SK-N-SH treated with all-trans-retinoic acid at 6 μM for 48 hours (cell line): ENCODE measurements at regions not wholly inside any gene's neighbourhood (a gene's known extent, or its start where the extent isn't known, plus 50 kb on each side); places are given as distances from the start of the nearest gene placed in this dataset.

Experiments used
- BACH2 ChIP-seq: fragments of 250-450 bp; sonication (Bioruptor Pico); IDR thresholded peaks from 2 replicates; pipeline ENCODE4 v1.9.0; 2021; ENCODE audit warnings: mild to moderate bottlenecking, borderline replicate concordance
- CSDC2 ChIP-seq: fragments of 250-450 bp; sonication (Bioruptor Pico); IDR thresholded peaks from 2 replicates; pipeline ENCODE4 v1.5.0; 2020; ENCODE audit warnings: mild to moderate bottlenecking, moderate library complexity
- ISL1 ChIP-seq: fragments of 250-450 bp; sonication (Bioruptor Pico); IDR thresholded peaks from 2 replicates; pipeline ENCODE4 v2.1.2; 2022; ENCODE audit warnings: mild to moderate bottlenecking, moderate library complexity
- OSR1 ChIP-seq: fragments of 250-450 bp; sonication (Bioruptor Pico); IDR thresholded peaks from 2 replicates; pipeline ENCODE4 v1.8.0; 2022; ENCODE audit warnings: moderate library complexity, mild to moderate bottlenecking, inconsistent platforms
- PATZ1 ChIP-seq: fragments of 250-450 bp; sonication (Bioruptor Pico); IDR thresholded peaks from 2 replicates; pipeline ENCODE4 v1.8.0; 2020; ENCODE audit warnings: mild to moderate bottlenecking, moderate library complexity, borderline replicate concordance
- PPARA ChIP-seq: fragments of 250-450 bp; sonication (Bioruptor Pico); IDR thresholded peaks from 2 replicates; pipeline ENCODE4 v1.5.0; 2020; ENCODE audit warnings: mild to moderate bottlenecking, borderline replicate concordance
- RARB ChIP-seq: fragments of 250-450 bp; sonication (Bioruptor Pico); IDR thresholded peaks from 2 replicates; pipeline ENCODE4 v1.8.0; 2021; ENCODE audit warnings: mild to moderate bottlenecking, moderate library complexity
- TCF4 ChIP-seq: fragments of 250-450 bp; sonication (Bioruptor Pico); IDR thresholded peaks from 2 replicates; pipeline ENCODE4 v1.8.0; 2021; ENCODE audit warnings: mild to moderate bottlenecking, moderate library complexity, borderline replicate concordance
- TSHZ2 ChIP-seq: fragments of 250-450 bp; sonication (Bioruptor Pico); IDR thresholded peaks from 2 replicates; pipeline ENCODE4 v1.5.0; 2020; ENCODE audit warnings: mild to moderate bottlenecking, moderate library complexity
- ZFP30 ChIP-seq: fragments of 450-650 bp; formaldehyde crosslinking; IDR thresholded peaks from 2 replicates; pipeline ENCODE4 v1.5.0; 2022; ENCODE audit warnings: mild to moderate bottlenecking, moderate library complexity
- ZNF565 ChIP-seq: fragments of 450-650 bp; formaldehyde crosslinking; conservative IDR thresholded peaks from 2 replicates; pipeline ENCODE4 v1.5.0; 2020; ENCODE audit warnings: low read depth, mild to moderate bottlenecking, moderate library complexity
- ZNF8 ChIP-seq: fragments of 450-650 bp; formaldehyde crosslinking; IDR thresholded peaks from 2 replicates; pipeline ENCODE4 v1.5.0; 2020; ENCODE audit warnings: mild to moderate bottlenecking, moderate library complexity
- TF ChIP-seq, protein P1 (sequence below): fragments of 250-450 bp; sonication (Bioruptor Pico); IDR thresholded peaks from 2 replicates; pipeline ENCODE4 v1.8.0; 2021; ENCODE audit warnings: low read depth, mild to moderate bottlenecking, moderate library complexity, borderline replicate concordance

DNA sequence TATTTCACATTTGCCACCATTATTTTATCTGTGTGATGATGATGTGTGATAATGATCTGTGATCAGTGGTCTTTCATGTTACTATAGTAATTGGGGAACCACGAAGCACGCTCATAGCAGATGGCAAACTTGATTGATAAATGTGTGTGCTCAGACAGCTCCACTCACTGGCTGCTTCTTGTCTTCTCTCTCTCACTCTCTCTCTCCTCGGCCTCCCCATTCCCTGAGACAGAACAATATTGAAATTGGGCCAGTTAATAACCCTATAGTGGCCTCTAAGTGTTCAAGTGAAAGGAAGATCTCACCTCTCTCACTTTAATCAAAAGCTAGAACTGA, 60.7 kb upstream of the RAPGEF4 start:
- no peak for TF ChIP-seq TCF4 (CRISPR knock-in tag)
- TF ChIP-seq PATZ1, result no peak
- no peak for TF ChIP-seq OSR1 (CRISPR knock-in tag)
- TF ChIP-seq ZNF8, result no peak
- TF ChIP-seq, protein P1, sequence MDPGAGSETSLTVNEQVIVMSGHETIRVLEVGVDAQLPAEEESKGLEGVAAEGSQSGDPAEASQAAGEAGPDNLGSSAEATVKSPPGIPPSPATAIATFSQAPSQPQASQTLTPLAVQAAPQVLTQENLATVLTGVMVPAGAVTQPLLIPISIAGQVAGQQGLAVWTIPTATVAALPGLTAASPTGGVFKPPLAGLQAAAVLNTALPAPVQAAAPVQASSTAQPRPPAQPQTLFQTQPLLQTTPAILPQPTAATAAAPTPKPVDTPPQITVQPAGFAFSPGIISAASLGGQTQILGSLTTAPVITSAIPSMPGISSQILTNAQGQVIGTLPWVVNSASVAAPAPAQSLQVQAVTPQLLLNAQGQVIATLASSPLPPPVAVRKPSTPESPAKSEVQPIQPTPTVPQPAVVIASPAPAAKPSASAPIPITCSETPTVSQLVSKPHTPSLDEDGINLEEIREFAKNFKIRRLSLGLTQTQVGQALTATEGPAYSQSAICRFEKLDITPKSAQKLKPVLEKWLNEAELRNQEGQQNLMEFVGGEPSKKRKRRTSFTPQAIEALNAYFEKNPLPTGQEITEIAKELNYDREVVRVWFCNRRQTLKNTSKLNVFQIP (CRISPR knock-in tag), result no peak
- TF ChIP-seq TSHZ2 (CRISPR knock-in tag), result no peak
- no peak for TF ChIP-seq RARB (CRISPR knock-in tag)
- no peak for TF ChIP-seq CSDC2 (CRISPR knock-in tag)
- no peak for TF ChIP-seq ZNF565 (CRISPR knock-in tag)
- no peak for TF ChIP-seq ISL1 (CRISPR knock-in tag)
- no peak for TF ChIP-seq ZFP30 (CRISPR knock-in tag)
- no peak for TF ChIP-seq PPARA (CRISPR knock-in tag)
- TF ChIP-seq BACH2, result no peak
